GM12873 (cell line): ENCODE measurements at regions not wholly inside any gene's neighbourhood (a gene's known extent, or its start where the extent isn't known, plus 50 kb on each side); places are given as distances from the start of the nearest gene placed in this dataset.

Experiments
- CTCF ChIP-seq: IDR thresholded peaks from 2 replicates; pipeline ENCODE4 v1.5.1; 2012; ENCODE audit warnings: low read depth, mild to moderate bottlenecking, moderate library complexity, low read length, control low read depth; ENCODE audit not compliant: insufficient read depth; ENCODE audit errors: missing control alignments

GRCh38 chr6:15841937-15842726, 179.3 kb upstream of the DTNBP1 start:
- TF ChIP-seq CTCF: no peak

- TF ChIP-seq CTCF: no peak
Measured at GRCh38 chr6:15839969-15840541, 177.2 kb upstream of the DTNBP1 start.

GRCh38 chr6:15837205-15837604, 174.4 kb upstream of the DTNBP1 start:
- TF ChIP-seq CTCF: no peak

GRCh38 chr6:15832841-15833240, 170.0 kb upstream of the DTNBP1 start:
- TF ChIP-seq CTCF: no peak

GRCh38 chr6:15829156-15829555, 166.3 kb upstream of the DTNBP1 start:
- no peak for TF ChIP-seq CTCF

- no peak for TF ChIP-seq CTCF
Measured at GRCh38 chr6:15827496-15828255, 164.8 kb upstream of the DTNBP1 start.

- TF ChIP-seq CTCF: no peak
Measured at GRCh38 chr6:15826814-15827318, 164.0 kb upstream of the DTNBP1 start.
